HepG2 (cell line): ENCODE measurements at regions not wholly inside any gene's neighbourhood (a gene's known extent, or its start where the extent isn't known, plus 50 kb on each side); places are given as distances from the start of the nearest gene placed in this dataset.

Experiments used
- ATAC-seq: fragments of 200-7000 bp; cut with Tn5 transposase; 3 replicates; pipeline ENCODE4 v1.9.1; 2020; ENCODE audit warnings: mild to moderate bottlenecking, moderate library complexity
- BruUV-seq: library from RNA; stranded (reverse); fragments of 400-500 nt; replicated peaks from 2 replicates; lab custom pipeline; 2021; lab: Mats Ljungman, UMichigan
- CTCF ChIA-PET: fragments of 300-600 bp; formaldehyde crosslinking; extraction: SDS; loops from one replicate; lab custom pipeline; 2021; ENCODE audit warnings: low total read pairs, inconsistent platforms, low intra/inter-chr PET ratio; lab: Yijun Ruan, JAX
- POLR2A ChIA-PET: fragments of 350-600 bp; sonication (Branson Sonifier 250); formaldehyde crosslinking; loops from one replicate; lab custom pipeline; 2020; ENCODE audit warnings: antibody characterized with exemption, inconsistent platforms; lab: Yijun Ruan, JAX
- DNase-seq: peaks from one replicate; pipeline ENCODE4 v3.0.0-alpha.2; 2015; ENCODE audit warnings: low spot score
- FAIRE-seq: peaks from 3 replicates; lab custom pipeline; 2011; peaks lifted over from hg19 to GRCh38; lab: Jason Lieb, UNC
- H2AFZ ChIP-seq: one replicate; pipeline ENCODE4 v1.6.1; 2011; ENCODE audit warnings: low read length, inconsistent platforms
- H3K27ac ChIP-seq: fragments of 300-600 bp; 3 replicates; pipeline ENCODE4 v1.8.0; 2011; ENCODE audit warnings: mixed run types, mild to moderate bottlenecking, mixed read lengths, low read length, inconsistent platforms; ENCODE audit not compliant: insufficient read depth; ENCODE audit errors: extremely low read length
- H3K27me3 ChIP-seq, 2 experiments: fragments of 200-600 bp in 1 of 2; 2 replicates in 1 of 2; 3 replicates in 1 of 2; pipeline versions ENCODE4 v1.6.0 to v1.8.0; 2011; ENCODE audit warnings: low read length in 2 of 2, mild to moderate bottlenecking in 2 of 2, moderate library complexity in 2 of 2, inconsistent platforms in 1 of 2; ENCODE audit not compliant: insufficient read depth in 2 of 2, control insufficient read depth in 1 of 2
- H3K36me3 ChIP-seq, 2 experiments: fragments of 200-600 bp in 1 of 2; replicated peaks in 1 of 2; 2 replicates in 1 of 2; 3 replicates in 1 of 2; pipeline versions ENCODE4 v1.5.1 to v1.8.0; 2011; ENCODE audit warnings: low read length in 2 of 2, inconsistent platforms in 1 of 2; ENCODE audit not compliant: insufficient read depth in 2 of 2, control insufficient read depth in 1 of 2
- H3K4me1 ChIP-seq: 2 replicates; pipeline ENCODE4 v1.5.1; 2012; ENCODE audit warnings: low read length, inconsistent platforms; ENCODE audit not compliant: insufficient read depth
- H3K4me2 ChIP-seq: 2 replicates; pipeline ENCODE4 v1.6.0; 2011; ENCODE audit warnings: low read depth, low read length, inconsistent platforms
- H3K4me3 ChIP-seq, 3 experiments: fragments of 200-600 bp in 1 of 3; sonication (generic), shearing (Covaris generic) in 1 of 3; replicated peaks in 1 of 3; 2 replicates each; pipeline ENCODE4 v1.5.1; 2011 to 2016; ENCODE audit warnings: low read length in 3 of 3, inconsistent platforms in 2 of 3, low read depth in 2 of 3, mild to moderate bottlenecking in 2 of 3, control low read depth in 1 of 3, mixed read lengths in 1 of 3; ENCODE audit not compliant: insufficient read depth in 1 of 3
- H3K79me2 ChIP-seq: one replicate; pipeline ENCODE4 v1.6.1; 2011; ENCODE audit warnings: low read length, inconsistent platforms; ENCODE audit not compliant: insufficient read depth
- H3K9ac ChIP-seq: 2 replicates; pipeline ENCODE4 v1.6.0; 2011; ENCODE audit warnings: mild to moderate bottlenecking, low read depth, low read length, inconsistent platforms; ENCODE audit not compliant: insufficient read depth
- H3K9me3 ChIP-seq: 2 replicates; pipeline ENCODE4 v1.5.1; 2012; ENCODE audit warnings: mild to moderate bottlenecking, low read length
- H4K20me1 ChIP-seq: 2 replicates; pipeline ENCODE4 v1.6.0; 2011; ENCODE audit warnings: inconsistent platforms, mild to moderate bottlenecking, low read length, moderate library complexity; ENCODE audit not compliant: insufficient read depth
- ATM ChIP-seq: fragments of 450-650 bp; IDR thresholded peaks from 2 replicates; pipeline ENCODE4 v1.7.1; 2017; ENCODE audit warnings: mild to moderate bottlenecking, borderline replicate concordance
- ELF4 ChIP-seq: sonication (generic); formaldehyde crosslinking; IDR thresholded peaks from 2 replicates; pipeline ENCODE4 v1.5.0; 2020; ENCODE audit warnings: missing genetic modification reagents, mild to moderate bottlenecking, moderate library complexity, borderline replicate concordance
- RBFOX2 ChIP-seq: fragments of 200-400 bp; formaldehyde crosslinking; IDR thresholded peaks from 2 replicates; pipeline ENCODE4 v1.6.1; 2017; ENCODE audit warnings: low read depth, mild to moderate bottlenecking, low read length
- ZNF572 ChIP-seq: sonication (generic); formaldehyde crosslinking; IDR thresholded peaks from 2 replicates; pipeline ENCODE4 v1.5.1; 2020; ENCODE audit warnings: mild to moderate bottlenecking, missing genetic modification reagents
- WGBS: methylation state at CpG from one replicate; pipeline ENCODE4 v1.1.6; 2017; ENCODE audit warnings: low lambda C conversion rate; 5-methylcytosine and 5-hydroxymethylcytosine counted together
- in situ Hi-C: cut with HindIII; loops from 2 replicates; pipeline ENCODE4 v1.10.0; 2017; ENCODE audit warnings: low pct_unique_long_range_greater_than_20kb; ENCODE audit not compliant: extremely low pct_ligation_motif_present
- intact Hi-C: fragments of 100-400 bp; cut with micrococcal nuclease; formaldehyde crosslinking; loops from one replicate; pipeline ENCODE4 v1.10.0; 2022; ENCODE audit not compliant: unreplicated experiment
- TF ChIP-seq, protein P1 (sequence below): sonication (generic); formaldehyde crosslinking; IDR thresholded peaks from 2 replicates; pipeline ENCODE4 v1.4.0; 2020; ENCODE audit warnings: mild to moderate bottlenecking, missing genetic modification reagents
- TF ChIP-seq, protein P2 (sequence below): sonication (generic); formaldehyde crosslinking; IDR thresholded peaks from 2 replicates; pipeline ENCODE4 v1.4.0; 2020; ENCODE audit warnings: missing genetic modification reagents, borderline replicate concordance
- TF ChIP-seq, protein P3 (sequence below), 2 experiments: fragments of 450-650 bp in 1 of 2; sonication (generic) in 1 of 2; formaldehyde crosslinking in 1 of 2; IDR thresholded peaks; 2 replicates each; pipeline versions ENCODE4 v1.6.1 to v1.8.0; 2016 to 2022; ENCODE audit warnings: antibody characterized with exemption in 1 of 2, mild to moderate bottlenecking in 1 of 2, missing genetic modification reagents in 1 of 2
- TF ChIP-seq, protein P4 (sequence below): sonication (generic); formaldehyde crosslinking; conservative IDR thresholded peaks from 2 replicates; pipeline ENCODE4 v1.4.0; 2020; ENCODE audit warnings: missing genetic modification reagents

- CTCF ChIA-PET: no interaction called here
- TF ChIP-seq ZNF572 (CRISPR knock-in tag): no peak
- TF ChIP-seq, protein P1, sequence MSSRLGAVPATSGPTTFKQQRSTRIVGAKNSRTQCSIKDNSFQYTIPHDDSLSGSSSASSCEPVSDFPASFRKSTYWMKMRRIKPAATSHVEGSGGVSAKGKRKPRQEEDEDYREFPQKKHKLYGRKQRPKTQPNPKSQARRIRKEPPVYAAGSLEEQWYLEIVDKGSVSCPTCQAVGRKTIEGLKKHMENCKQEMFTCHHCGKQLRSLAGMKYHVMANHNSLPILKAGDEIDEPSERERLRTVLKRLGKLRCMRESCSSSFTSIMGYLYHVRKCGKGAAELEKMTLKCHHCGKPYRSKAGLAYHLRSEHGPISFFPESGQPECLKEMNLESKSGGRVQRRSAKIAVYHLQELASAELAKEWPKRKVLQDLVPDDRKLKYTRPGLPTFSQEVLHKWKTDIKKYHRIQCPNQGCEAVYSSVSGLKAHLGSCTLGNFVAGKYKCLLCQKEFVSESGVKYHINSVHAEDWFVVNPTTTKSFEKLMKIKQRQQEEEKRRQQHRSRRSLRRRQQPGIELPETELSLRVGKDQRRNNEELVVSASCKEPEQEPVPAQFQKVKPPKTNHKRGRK: no peak
- no peak for TF ChIP-seq ATM
- TF ChIP-seq, protein P2, sequence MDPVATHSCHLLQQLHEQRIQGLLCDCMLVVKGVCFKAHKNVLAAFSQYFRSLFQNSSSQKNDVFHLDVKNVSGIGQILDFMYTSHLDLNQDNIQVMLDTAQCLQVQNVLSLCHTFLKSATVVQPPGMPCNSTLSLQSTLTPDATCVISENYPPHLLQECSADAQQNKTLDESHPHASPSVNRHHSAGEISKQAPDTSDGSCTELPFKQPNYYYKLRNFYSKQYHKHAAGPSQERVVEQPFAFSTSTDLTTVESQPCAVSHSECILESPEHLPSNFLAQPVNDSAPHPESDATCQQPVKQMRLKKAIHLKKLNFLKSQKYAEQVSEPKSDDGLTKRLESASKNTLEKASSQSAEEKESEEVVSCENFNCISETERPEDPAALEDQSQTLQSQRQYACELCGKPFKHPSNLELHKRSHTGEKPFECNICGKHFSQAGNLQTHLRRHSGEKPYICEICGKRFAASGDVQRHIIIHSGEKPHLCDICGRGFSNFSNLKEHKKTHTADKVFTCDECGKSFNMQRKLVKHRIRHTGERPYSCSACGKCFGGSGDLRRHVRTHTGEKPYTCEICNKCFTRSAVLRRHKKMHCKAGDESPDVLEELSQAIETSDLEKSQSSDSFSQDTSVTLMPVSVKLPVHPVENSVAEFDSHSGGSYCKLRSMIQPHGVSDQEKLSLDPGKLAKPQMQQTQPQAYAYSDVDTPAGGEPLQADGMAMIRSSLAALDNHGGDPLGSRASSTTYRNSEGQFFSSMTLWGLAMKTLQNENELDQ (CRISPR knock-in tag): no peak
- TF ChIP-seq, protein P3, sequence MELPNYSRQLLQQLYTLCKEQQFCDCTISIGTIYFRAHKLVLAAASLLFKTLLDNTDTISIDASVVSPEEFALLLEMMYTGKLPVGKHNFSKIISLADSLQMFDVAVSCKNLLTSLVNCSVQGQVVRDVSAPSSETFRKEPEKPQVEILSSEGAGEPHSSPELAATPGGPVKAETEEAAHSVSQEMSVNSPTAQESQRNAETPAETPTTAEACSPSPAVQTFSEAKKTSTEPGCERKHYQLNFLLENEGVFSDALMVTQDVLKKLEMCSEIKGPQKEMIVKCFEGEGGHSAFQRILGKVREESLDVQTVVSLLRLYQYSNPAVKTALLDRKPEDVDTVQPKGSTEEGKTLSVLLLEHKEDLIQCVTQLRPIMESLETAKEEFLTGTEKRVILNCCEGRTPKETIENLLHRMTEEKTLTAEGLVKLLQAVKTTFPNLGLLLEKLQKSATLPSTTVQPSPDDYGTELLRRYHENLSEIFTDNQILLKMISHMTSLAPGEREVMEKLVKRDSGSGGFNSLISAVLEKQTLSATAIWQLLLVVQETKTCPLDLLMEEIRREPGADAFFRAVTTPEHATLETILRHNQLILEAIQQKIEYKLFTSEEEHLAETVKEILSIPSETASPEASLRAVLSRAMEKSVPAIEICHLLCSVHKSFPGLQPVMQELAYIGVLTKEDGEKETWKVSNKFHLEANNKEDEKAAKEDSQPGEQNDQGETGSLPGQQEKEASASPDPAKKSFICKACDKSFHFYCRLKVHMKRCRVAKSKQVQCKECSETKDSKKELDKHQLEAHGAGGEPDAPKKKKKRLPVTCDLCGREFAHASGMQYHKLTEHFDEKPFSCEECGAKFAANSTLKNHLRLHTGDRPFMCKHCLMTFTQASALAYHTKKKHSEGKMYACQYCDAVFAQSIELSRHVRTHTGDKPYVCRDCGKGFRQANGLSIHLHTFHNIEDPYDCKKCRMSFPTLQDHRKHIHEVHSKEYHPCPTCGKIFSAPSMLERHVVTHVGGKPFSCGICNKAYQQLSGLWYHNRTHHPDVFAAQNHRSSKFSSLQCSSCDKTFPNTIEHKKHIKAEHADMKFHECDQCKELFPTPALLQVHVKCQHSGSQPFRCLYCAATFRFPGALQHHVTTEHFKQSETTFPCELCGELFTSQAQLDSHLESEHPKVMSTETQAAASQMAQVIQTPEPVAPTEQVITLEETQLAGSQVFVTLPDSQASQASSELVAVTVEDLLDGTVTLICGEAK (IDR thresholded peaks at IDR 0.05): no peak
- TF ChIP-seq, protein P3 (CRISPR knock-in tag; IDR thresholded peaks at IDR 0.05): no peak
- TF ChIP-seq, protein P4, sequence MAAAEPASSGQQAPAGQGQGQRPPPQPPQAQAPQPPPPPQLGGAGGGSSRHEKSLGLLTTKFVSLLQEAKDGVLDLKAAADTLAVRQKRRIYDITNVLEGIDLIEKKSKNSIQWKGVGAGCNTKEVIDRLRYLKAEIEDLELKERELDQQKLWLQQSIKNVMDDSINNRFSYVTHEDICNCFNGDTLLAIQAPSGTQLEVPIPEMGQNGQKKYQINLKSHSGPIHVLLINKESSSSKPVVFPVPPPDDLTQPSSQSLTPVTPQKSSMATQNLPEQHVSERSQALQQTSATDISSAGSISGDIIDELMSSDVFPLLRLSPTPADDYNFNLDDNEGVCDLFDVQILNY (CRISPR knock-in tag): no peak
- TF ChIP-seq RBFOX2: no peak
- no peak for TF ChIP-seq ELF4
- TF ChIP-seq, all 625 proteins: peak for 0
- FAIRE-seq: no peak
- BruUV-seq: no TSS peak
- Histone ChIP-seq H3K4me1 (no peaks in the 10 kb centered on the region), H3K36me3 (no peaks in the 10 kb centered on the region), H4K20me1 (no peaks in the 10 kb centered on the region), H3K9ac (no peak overlapping the region), H3K4me2 (no peak overlapping the region), H3K9me3 (peaks cover 95% of the 10 kb centered on the region), H3K27me3 (no peaks in the 10 kb centered on the region), H3K4me3 (no peak overlapping the region), H3K27ac (no peak overlapping the region), H2AFZ (no peak overlapping the region), H3K79me2 (no peaks in the 10 kb centered on the region)
- in situ Hi-C loops (no loop called here), intact Hi-C loops (no loop called here)
- no peak for ATAC-seq
- DNase-seq: no peak
- 51% methylated on average over 4 of the region's 5 CpGs for WGBS
- POLR2A ChIA-PET: no interaction called here
Observed at GRCh38 chr12:126262829-126263228, 1197.6 kb downstream of the AACS start.
